GM10266 (cell line): ENCODE measurements at regions not wholly inside any gene's neighbourhood (a gene's known extent, or its start where the extent isn't known, plus 50 kb on each side); places are given as distances from the start of the nearest gene placed in this dataset.

Experiments used
- DNase-seq: peaks from one replicate; pipeline ENCODE4 v3.0.0; 2012; ENCODE audit errors: extremely low spot score
- TF ChIP-seq, protein P1 (sequence below): IDR thresholded peaks from 2 replicates; pipeline ENCODE4 v1.5.1; 2012; ENCODE audit warnings: mild to moderate bottlenecking, low read depth; ENCODE audit not compliant: control insufficient read depth, insufficient read depth; ENCODE audit errors: missing control alignments

DNA sequence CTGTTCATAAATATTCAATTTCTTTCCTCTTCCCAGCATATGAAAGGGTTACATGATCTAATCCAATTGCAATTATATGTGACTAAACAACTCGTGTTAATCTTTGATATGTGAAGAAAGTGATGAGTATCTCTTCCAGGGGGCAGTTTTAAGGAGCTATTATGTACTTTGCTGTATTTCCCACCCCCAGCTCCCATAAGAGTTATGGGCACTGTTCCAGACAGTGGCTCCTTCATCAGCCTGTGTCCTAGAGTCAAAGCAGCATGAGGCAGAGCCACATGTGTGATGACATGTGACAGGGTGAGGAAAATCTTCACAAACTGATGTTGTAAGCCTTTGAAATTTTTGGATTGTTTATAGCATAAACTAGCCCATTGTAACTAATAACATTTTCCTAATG, 315.4 kb downstream of the DIPK2A start:
- TF ChIP-seq, protein P1, sequence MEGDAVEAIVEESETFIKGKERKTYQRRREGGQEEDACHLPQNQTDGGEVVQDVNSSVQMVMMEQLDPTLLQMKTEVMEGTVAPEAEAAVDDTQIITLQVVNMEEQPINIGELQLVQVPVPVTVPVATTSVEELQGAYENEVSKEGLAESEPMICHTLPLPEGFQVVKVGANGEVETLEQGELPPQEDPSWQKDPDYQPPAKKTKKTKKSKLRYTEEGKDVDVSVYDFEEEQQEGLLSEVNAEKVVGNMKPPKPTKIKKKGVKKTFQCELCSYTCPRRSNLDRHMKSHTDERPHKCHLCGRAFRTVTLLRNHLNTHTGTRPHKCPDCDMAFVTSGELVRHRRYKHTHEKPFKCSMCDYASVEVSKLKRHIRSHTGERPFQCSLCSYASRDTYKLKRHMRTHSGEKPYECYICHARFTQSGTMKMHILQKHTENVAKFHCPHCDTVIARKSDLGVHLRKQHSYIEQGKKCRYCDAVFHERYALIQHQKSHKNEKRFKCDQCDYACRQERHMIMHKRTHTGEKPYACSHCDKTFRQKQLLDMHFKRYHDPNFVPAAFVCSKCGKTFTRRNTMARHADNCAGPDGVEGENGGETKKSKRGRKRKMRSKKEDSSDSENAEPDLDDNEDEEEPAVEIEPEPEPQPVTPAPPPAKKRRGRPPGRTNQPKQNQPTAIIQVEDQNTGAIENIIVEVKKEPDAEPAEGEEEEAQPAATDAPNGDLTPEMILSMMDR: no peak
- no peak for DNase-seq

DNA sequence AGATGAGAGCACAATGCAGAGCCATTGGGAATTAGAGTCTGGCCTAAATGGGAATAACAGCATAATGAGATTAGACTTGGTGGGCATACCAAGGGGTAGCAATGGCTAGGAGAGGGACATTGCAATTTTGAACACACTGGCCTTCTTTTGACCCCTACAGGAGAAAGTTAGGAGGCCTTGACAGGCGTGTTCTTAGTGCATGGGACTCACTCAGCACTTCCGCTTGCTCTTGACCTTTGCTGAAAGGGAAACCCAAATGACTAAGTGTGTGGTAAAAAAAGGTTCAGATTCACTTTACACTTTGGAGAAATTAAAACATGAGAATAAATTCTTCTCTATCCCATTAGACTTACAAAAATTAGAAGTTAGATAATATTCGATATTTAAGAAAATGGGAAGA, 317.4 kb downstream of the DIPK2A start:
- DNase-seq: no peak
- TF ChIP-seq, protein P1: no peak

DNA sequence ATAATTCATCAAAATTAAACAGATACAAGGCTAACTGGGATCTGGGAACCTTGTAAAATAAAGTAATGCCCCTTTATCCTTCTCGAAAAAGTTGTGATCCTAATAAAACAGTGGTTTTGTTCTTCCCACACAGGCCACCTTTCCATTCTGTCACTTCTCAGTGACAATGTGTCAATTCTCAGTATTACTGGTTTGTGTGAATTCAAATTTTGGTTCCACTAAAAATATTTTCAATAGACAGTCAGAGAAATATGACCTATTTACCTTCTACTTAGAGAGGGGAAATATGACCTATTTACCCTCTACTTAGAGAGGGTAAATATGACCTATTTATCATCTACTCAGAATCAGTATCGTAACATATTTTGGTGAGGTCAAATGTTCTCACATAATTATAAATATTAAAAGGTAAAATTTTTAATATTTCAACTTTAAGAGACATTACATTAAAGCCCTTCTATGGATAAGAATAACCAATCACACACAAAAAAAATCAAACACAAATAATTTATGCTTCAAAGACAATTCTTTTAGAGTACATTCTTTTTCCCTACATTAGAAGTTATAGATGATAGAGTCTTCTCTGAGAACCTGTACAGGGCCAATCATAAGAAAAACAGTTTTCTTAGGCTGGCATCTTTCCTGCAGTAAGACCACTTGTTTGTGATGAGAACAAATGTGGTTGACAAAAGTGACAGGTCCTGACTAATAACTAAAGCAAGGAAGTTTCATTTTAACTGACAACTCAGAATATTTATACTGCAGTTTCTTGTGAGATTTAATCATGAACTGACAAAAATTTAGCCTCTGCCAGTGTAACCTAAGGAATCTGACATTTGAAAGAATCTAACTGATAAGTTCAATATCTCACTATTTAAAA, 323.3 kb downstream of the DIPK2A start:
- TF ChIP-seq, protein P1: no peak
- DNase-seq: peak; percentile 14

GRCh38 chr3:144295613-144296012, 324.0 kb downstream of the DIPK2A start:
- TF ChIP-seq, protein P1: no peak

GRCh38 chr3:144296808-144297207, 325.2 kb downstream of the DIPK2A start:
- TF ChIP-seq, protein P1: no peak
- no peak for DNase-seq

More at GRCh38 chr3:144295613-144296012, 324.0 kb downstream of the DIPK2A start:
- no peak for DNase-seq

DNA sequence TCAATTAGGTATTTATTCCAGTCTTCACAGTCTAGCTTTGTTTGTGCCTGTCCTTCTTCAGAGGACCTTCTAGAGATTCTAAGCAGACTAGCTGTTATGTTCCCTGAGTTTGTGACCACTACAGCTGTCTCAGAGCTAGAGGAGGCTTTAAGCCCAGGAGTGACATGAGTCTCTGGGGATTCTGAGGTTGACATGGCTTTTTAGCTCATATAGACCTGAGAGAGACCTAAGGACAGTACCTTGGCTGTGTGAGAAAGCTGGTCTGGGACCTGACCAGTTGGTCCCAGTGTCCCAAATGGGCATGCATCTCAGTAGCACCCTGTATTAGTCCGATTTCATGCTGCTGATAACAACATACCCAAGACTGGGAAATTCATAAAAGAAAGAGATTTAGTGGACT, 330.2 kb downstream of the DIPK2A start:
- TF ChIP-seq, protein P1: no peak
- no peak for DNase-seq

DNA sequence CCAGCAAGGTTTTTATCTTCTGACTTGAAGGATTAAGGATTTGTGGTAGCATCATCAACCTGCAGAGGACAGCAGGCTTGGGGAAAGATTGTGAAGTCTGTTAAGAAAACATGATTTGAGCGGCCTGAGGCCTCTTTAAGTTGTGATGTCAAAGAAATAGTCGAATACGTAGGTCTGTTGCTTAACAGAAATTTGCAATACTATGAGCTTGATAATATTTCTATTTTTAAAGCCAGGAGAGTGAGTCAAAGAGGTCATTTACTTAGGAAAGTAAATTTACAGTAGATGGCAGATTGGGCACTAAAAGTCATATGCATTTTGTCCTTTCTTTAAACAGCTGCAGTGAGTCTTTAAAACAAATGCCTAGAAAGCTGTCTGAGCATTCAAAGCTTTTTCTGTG, 336.3 kb downstream of the DIPK2A start:
- TF ChIP-seq, protein P1: no peak
- DNase-seq: no peak
